22Rv1 (cell line): ENCODE measurements at regions not wholly inside any gene's neighbourhood (a gene's known extent, or its start where the extent isn't known, plus 50 kb on each side); places are given as distances from the start of the nearest gene placed in this dataset.

Experiments
- H3K27ac ChIP-seq: fragments of 450-650 bp; 2 replicates; pipeline ENCODE4 v1.5.1; 2017
- CTCF ChIP-seq: fragments of 450-650 bp; IDR thresholded peaks from 2 replicates; pipeline ENCODE4 v1.5.1; 2017; ENCODE audit warnings: mild to moderate bottlenecking
- ZFX ChIP-seq: fragments of 450-650 bp; IDR thresholded peaks from 2 replicates; pipeline ENCODE4 v1.6.1; 2017; ENCODE audit warnings: antibody characterized with exemption, borderline replicate concordance

GRCh38 chrX:95585321-95585720, 1099.3 kb upstream of the DIAPH2 start:
- H3K27ac ChIP-seq: no peak overlapping the region
- TF ChIP-seq ZFX: no peak

GRCh38 chrX:95612350-95612749, 1072.3 kb upstream of the DIAPH2 start:
- TF ChIP-seq CTCF (no peak), ZFX (no peak)
- H3K27ac ChIP-seq: no peak overlapping the region

- H3K27ac ChIP-seq: no peak overlapping the region
- no peak for TF ChIP-seq CTCF
- TF ChIP-seq ZFX: no peak
Observed at GRCh38 chrX:95622200-95622599, 1062.4 kb upstream of the DIAPH2 start.

- H3K27ac ChIP-seq: no peak overlapping the region
- TF ChIP-seq CTCF (no peak), ZFX (no peak)
Observed at GRCh38 chrX:95626748-95627147, 1057.9 kb upstream of the DIAPH2 start.

GRCh38 chrX:95628796-95629195, 1055.8 kb upstream of the DIAPH2 start:
- TF ChIP-seq CTCF (no peak), ZFX (no peak)
- H3K27ac ChIP-seq: no peak overlapping the region

- no peak overlapping the region for H3K27ac ChIP-seq
- TF ChIP-seq ZFX (no peak), CTCF (no peak)
Observed at GRCh38 chrX:95629737-95630136, 1054.9 kb upstream of the DIAPH2 start.

- TF ChIP-seq CTCF: no peak
- no peak for TF ChIP-seq ZFX
- no peak overlapping the region for H3K27ac ChIP-seq
Observed at GRCh38 chrX:95640226-95640625, 1044.4 kb upstream of the DIAPH2 start.

- TF ChIP-seq ZFX (no peak), CTCF (no peak)
- no peak overlapping the region for H3K27ac ChIP-seq
Observed at GRCh38 chrX:95645738-95646137, 1038.9 kb upstream of the DIAPH2 start.
